GM21381 (cell line): ENCODE measurements at regions not wholly inside any gene's neighbourhood (a gene's known extent, or its start where the extent isn't known, plus 50 kb on each side); places are given as distances from the start of the nearest gene placed in this dataset.

ENCODE experiments used
- ATAC-seq: cut with Tn5 transposase; IDR thresholded peaks from one replicate; pipeline ENCODE4 v1.9.1; 2021; ENCODE audit warnings: mild to moderate bottlenecking, moderate library complexity; ENCODE audit not compliant: unreplicated experiment

DNA sequence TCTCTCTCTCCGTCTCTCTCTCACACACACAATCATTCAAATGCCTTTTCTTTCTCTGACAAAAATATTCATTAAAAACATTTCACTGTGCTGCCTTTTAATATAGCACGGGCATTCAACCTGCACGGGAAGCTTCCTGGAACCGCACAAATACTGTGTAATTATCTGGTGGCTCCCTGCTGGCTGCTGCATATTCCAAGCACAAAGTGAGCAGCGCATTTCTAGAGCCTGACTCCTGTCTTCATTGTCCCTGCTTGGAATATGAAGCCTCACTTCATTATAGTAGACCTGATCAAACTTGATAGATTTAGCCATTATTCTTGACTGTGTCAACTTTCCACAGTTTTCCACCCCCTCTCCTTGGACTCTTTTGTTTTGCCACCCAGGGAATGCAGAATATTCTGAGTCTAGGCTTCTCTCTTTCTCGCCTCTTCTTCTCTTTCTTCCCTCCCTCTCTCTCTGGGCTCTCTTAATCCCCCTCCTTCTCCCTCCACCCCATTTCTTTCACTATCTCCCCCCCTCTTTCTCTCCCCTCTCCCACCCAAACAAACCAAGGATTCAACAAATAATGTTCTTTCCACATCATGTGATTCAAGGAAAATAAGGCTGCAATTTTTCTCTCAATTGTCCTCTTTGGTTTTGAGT lies 672.1 kb upstream of the FANCL start:
- no peak for ATAC-seq

DNA sequence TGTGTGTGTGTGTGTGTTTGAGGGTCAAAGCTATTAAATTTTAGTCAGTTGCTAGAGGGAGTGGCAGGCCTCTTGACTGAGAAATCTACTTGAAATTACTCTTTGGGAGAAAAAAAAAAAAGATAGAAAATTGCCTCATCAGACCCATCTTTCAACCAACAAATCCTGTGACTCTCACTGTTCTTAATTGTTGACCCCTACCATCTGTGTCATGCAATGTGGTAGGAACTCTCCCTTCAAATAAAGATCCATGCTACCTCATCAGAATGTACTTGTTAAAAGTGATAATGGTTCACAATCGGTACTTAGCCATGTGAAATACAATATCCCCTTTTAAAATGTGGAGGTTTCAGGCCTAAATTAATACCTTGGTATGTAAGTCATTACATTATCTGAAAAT lies 670.8 kb upstream of the FANCL start:
- ATAC-seq, result no peak

DNA sequence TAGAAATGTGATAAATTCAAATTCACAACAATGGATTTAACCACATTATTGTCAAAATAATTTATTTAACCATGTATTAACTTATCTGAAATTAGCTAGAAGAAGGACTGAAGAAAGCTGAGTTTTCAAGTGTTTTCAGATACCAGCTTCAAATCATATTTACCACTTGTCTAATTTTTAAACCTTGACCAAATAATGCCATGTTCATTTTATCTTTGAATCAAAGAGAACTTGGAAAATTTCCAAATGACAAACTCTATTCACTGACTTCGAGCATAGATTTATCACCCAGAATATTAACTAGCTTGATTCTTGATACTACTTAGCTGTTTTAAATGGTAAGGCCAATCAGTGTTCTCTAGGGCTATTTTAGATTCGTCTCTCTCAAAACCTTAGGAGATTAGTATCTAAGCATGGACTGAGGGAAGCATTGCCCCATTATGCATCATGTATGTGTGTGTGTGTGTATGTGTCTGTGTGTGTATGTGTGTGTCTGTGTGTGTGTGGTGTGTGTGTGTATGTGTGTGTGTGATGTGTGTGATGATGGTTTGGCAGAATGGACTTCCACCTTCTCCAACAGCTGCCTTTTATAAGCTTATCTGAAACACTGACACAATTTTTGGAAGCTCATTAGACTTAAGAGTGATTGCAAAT lies 667.5 kb upstream of the FANCL start:
- ATAC-seq, result no peak

DNA sequence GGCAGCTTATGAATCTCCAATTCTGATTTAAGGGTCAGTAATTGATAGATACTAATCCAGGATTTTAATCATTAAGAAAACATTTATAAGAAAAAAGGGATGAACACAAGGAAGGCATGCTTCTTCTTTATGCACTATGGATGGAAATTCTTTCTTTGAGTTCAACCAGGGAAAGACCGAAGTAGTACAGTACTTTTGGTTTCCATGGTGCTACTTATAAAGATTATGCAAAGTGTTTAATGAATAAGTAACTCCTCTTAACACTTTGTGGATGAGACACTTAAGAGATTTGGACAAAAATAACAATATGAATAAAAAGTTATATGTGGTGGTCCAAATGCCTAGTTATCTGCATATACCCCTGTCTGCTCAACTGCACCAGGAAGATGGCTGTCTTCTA lies 666.5 kb upstream of the FANCL start:
- ATAC-seq, result no peak

DNA sequence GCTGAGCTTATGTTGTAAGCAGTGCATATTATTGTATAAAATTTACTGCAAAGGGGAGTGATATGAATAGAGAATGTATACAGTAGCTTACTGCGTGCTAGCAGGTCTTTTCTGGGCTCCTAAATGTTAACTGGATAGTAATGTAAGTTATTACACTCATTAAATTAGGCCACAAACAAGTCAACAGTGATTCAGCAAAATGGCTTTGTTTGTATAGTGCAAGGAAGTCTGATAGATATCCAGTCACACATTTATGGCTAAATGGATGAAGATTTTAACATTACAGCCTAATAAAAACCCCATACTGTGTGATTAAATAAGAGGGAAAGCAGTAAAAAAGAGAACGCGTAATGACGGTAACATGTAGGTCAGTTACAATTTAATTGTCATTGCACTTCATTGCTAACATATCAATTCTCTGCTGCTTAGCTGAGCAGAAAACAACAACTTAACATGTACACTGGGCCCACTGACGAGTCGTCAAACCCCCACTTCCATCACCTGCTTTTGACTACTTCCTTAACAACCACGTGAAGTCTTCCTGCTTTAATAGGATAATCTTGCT lies 665.0 kb upstream of the FANCL start:
- no peak for ATAC-seq

DNA sequence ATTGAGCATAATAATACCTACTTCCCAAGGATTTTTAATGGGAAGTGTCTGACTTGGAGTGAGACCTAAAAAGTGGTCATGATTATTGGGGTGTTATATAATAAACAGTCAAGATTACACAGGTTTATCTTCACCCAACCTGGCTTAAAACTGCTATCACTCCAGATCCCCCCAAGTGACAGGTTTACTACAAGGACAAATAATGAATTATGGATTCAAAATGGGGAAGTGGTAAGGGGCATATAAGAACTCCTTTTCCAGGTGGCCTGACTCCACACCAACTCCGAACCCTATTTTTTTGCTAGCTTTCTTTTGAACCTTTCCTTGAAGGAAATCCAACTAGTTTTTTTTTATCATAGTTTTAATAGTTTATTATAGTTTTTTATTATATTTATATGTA lies 663.0 kb upstream of the FANCL start:
- no peak for ATAC-seq

DNA sequence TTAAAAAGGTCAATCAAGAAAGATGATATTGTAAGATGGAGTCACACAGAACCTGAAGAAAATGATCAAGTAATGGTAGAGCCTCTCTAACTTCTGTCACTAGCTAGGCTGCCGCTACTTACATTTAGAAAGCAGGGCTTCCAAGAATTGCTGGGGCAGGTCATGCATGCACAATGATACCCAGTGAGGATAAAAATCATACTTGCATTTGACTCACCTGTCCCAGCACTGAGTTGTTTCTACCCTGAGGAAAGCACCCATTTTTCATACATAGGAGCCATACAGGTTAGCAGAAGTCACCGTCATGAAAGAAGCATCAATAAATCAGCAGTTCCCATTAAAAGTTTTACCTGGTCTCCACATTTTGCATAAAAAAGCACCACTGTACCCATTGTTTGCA lies 662.3 kb upstream of the FANCL start:
- ATAC-seq, result no peak

DNA sequence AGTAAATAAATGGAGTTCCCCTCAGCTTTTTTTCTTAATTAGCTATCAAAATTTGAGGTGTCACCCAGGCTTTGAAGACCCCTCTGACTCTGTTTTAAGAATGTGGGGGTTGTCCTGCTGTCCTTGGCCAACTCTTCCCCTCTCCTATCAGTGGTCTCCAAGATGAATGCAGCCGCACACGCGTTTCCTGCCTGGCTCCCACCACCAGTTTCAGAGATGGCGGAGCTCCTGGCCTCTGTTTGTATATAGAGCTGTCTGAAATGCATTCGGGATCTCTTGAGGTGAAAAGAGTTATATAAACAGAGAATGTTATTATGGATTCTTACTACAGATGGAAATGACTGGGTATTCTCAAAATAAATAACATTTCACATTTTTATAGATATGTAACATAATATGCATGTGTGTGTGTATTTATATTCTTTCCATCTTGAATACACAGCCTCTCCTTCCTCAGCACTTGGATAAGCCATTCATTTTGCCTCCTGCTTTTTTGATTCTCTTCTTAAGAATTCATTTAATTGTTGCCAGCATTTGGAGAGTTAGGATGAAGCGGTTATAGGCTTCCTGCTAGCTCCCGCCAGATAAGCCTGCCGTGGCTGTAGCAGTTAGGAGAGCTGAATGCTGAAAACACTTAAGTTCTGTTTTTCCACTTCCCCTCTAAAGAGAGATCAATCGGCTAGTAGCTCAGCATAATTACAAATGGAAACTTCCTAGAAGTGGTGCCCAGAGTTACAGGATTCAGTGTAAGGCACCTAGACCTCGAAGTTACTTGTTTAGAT lies 659.3 kb upstream of the FANCL start:
- ATAC-seq, result no peak

DNA sequence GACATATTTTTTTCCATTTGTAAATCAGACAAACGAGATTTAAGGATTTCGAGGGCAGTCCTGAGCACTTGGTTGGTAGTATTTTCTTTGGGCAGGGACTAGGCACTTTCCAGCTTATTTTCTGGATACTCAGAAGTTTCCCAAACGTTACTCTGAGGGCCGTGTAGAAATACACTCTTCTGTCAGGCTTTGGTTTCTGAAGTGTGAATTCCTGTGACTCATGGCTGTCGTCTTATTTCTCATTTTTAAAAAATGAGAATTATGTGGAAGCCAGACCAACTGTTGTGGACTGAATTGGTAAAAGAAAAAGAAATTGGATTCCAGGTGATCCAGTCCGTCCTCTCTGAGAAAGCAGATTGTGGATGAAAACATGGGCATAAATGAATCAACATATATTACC lies 658.6 kb upstream of the FANCL start:
- no peak for ATAC-seq

DNA sequence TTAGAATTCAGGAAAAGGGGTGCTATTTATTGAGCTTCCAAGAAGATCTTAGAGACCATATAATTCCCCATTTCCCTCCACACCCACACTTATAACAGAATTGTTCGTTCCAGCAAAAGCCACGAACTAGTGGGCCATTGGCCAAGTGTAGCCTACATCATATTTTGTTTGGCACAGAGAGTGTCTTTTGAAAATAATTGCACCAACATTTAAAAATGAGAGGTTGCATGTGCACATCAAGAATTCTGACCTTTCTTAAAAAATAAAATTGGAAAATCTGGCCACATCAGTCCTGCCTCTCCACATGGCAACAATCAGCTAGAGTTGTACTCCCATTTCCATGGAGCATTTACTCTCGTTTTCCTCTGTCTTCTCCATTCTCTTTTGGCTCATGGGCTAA lies 655.5 kb upstream of the FANCL start:
- ATAC-seq, result no peak

DNA sequence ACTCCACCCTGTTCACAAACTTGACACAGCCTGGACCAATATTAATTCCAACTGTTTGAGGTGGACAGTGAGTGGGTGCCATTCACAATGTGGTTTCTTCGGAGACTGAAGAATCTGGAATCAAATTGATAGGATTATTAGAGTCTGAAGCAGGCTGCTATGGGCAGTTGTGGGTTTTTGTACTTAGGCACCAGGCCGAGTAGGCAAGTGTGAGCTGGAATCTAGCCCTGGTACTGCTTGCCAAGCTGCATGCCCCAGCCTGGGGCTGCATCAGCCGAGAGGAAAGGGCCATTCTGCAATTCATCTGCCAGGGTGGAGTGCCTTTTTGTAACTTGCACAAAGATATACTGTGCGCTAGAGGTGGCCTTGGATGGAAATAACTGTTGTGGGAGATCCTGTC lies 654.7 kb upstream of the FANCL start:
- no peak for ATAC-seq

DNA sequence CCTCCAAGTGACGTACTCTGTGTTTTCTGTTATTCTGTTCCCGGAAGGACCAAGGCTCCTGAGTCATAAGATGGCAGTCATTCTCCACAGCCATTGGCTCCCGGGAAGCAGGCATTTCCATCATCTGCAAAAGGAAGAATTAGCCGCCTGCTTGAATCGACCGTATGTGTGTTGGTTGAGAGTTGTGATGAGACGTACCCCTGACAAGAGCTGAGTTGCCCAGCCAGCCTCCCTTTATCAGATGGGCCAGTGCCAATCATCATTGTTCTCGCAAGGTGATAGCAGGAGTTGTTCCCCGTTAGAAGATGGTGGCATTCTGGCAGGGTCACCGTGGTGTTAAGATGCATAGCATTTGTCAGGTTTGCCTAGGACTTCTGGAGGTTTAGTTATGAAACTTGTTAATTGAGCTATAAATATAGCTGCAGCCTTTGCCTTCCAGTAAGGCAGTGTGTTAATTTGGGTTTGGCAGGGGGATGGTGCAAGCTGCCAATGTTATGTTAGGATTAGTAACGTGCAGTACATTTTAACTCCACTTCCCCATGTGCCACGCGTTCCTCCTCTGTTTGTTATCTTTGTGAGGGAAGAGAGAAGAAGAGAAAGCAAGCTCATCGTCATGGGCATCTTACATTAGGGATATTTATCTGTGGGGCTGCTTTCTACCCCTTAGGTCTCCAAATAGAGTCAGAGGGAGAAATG lies 652.7 kb upstream of the FANCL start:
- no peak for ATAC-seq

DNA sequence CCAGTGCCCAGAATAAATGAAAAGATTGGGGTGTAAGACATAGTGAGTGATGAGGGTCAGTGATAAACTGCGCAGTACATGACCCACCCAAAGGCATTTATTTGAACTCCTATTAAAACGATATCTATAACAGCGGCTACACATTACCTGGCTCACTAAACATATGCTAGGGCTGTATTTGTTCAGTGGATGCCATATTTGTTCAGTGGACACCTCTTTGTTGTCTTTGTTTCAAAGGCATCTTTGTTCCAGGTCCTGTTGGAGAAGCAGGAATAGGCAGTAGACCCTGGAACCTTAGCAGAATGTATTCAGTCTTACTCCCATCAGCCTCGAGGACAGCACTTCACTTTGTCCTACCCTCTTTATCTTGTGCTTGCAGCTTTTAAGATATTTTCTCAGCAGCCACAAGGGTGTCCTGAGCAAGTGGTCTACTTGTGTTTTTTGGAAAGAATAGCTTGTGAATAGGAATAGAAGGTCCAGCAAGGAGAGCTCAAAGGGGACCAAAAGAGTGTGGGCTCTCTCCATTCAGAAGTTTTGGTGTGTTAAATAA lies 650.8 kb upstream of the FANCL start:
- ATAC-seq, result no peak

DNA sequence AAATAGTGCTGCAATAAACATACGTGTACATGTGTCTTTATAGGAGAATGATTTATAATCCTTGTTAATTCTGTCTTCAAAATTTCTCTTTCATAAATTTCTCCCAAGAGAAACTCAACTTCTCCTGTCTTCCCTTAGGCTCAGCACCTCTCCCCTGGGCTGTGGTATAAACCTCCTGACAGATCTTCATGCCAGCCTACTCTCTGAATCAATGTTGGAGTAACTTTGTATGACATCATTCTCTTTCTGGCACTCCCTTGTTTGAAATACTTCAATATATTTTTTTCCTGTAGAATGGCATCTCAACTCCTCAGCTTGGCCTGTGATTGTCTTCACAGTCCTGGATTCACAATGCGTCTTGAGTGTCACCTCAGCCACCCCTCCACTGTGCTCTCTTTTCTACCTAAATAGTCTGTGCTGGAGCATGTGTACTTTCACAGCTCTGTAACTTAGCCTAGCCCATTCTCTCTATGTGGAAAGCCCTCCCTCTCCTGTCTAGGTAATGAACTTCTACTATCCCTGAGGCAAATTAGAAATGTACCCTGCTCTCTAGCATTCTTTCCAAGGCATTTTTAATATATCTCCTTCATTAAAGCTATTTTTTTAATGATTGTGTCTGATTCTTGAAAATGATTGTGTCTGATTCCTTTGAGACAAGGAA lies 649.9 kb upstream of the FANCL start:
- no peak for ATAC-seq

DNA sequence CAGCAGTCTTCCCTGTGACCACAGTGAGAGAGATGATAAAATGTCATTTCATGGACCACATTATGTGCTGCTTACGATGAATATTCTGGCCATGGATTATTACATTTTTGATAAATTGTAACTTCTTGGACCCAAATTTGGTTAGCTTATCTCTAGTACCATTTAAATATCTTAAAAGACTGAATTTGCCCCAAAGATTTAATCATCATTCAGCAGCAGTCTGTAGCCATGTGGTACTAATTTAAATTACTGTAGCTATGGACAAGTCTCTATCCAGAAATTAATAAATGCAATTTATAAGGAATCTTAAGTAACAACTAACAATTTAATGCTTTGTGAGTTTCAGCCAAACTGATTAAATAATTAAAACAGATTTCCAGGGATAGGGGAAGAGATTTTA lies 644.9 kb upstream of the FANCL start:
- ATAC-seq, result no peak

DNA sequence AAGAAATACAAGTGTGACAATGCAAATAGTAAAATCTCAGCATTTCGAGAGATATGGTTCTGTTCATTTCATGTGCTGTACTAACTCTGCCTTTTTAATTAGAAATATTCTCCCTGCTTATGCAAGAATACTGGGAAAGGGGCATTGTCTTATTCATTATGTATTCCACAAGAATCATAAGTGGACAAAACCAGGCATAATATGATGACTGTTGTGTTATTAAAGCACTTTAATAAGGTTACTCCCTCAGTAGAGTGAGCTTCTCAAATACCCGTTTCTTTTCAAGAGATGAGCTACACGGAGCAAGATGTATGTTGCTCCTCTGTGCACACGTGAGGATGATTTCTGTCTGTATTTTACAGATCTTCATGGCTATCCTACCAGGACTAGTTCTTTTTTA lies 638.7 kb upstream of the FANCL start:
- no peak for ATAC-seq

DNA sequence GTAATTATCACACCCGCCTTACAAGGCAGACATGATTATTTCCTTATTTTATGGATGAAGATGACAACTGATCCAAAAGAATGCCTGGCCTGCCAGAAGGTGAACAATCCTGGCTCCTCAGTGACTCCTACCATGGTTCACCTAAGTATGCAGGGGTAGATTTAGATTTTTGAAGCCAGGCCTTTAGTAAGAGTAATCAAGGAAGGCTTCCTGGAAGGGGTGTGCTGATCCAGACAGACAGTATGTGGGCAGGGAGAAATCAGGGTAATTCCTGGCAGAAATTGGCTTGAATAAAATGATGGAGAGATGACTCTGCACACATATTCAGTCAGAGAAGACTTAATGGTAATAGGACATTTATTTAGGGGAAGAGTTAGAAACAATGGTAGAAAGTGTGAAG lies 637.7 kb upstream of the FANCL start:
- no peak for ATAC-seq

DNA sequence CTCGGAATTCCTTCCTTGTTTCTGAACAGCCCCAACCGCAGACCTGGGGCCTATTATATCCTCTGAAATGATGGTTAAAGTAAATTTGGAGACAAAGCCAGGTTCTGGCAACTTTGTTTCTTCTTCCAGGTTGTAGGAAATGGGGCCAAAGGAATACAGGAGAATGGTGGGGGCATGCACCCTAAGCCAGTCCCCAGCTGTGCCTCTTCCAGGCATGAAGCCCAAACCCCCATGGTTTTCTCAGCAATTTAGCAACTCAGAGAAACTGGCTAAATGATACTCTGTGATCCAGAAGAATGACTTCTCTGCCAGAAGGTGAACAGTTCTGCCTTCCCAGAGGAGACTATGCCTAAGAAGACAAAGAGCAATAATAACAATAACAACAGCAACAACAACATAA lies 635.0 kb upstream of the FANCL start:
- ATAC-seq, result no peak

DNA sequence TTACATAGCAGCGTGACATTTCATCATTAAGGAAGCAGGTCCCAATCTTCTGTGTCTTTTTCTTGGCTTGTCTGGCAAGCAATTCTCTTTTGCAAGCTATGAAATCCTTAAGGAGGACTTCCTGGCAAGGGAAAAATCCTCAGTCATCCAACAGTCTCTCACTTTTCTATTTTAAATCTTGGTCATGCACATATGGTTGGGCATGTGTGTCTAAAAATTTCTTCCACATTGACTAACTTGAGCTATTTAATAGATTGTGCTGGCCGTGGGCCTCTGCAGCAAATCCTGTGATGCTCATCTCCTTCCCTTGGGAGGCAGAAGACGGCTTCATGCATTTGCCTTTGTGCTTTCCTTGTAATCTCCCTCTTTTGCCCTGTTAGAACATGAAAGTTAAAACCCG lies 634.3 kb upstream of the FANCL start:
- ATAC-seq, result no peak

DNA sequence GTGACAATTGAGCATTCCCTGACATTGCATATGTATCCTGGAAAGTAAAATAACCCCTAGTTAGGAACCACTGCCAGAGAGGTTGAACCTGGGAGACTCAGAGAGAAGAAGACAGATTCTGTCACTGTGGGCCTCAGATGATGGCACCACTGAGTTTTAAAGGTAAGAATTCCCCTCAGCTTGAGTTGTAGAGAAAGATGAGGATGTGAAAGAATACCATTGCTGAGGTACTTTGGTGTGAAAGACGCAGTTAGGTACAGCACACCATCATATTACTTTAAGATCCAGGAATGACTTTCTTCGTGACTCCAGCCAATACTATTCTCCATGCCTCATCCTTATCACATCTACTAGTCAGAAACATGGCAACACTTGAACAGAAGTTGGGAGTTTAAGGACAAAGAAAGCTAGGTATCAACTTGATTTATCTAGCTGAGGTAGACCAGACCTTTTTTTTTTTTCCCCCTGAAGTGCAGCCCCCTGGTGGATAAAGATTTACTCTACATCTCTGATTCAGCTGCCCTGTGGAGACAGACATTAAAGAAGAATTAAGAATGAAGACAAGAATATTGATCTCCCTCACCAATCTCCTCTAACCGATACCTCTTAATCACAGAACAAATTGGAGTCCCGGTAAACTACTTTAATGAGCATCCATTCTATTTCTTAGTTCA lies 630.5 kb upstream of the FANCL start:
- ATAC-seq, result no peak
